K562 (cell line): ENCODE measurements at regions not wholly inside any gene's neighbourhood (a gene's known extent, or its start where the extent isn't known, plus 50 kb on each side); places are given as distances from the start of the nearest gene placed in this dataset.

Experiments used
- ATF2 ChIP-seq: sonication (generic); formaldehyde crosslinking; IDR thresholded peaks from 2 replicates; pipeline ENCODE4 v1.8.1; 2022; ENCODE audit warnings: missing genetic modification reagents
- CTCF ChIP-seq, 3 experiments: IDR thresholded peaks in 2 of 3; conservative IDR thresholded peaks in 1 of 3; 2 replicates each; pipeline ENCODE4 v1.5.1; 2011 to 2012; ENCODE audit warnings: low read length in 3 of 3, mild to moderate bottlenecking in 3 of 3, control low read depth in 2 of 3, improper control_type of control experiment in 1 of 3, inconsistent platforms in 1 of 3, low read depth in 1 of 3, mixed read lengths in 1 of 3, moderate library complexity in 1 of 3; ENCODE audit not compliant: insufficient read depth in 2 of 3
- FOXK1 ChIP-seq: sonication (generic); formaldehyde crosslinking; IDR thresholded peaks from 2 replicates; pipeline ENCODE4 v1.8.0; 2022; ENCODE audit warnings: missing genetic modification reagents, mild to moderate bottlenecking, borderline replicate concordance
- NFRKB ChIP-seq: fragments of 450-650 bp; IDR thresholded peaks from 2 replicates; pipeline ENCODE4 v1.6.1; 2016; ENCODE audit warnings: low read depth

GRCh38 chr4:148962539-148963290 lies 520.5 kb upstream of the NR3C2 start:
- TF ChIP-seq NFRKB = no peak
- TF ChIP-seq FOXK1 (CRISPR knock-in tag) = no peak
- TF ChIP-seq CTCF (IDR thresholded peaks at IDR 0.05 in 2 of 3, conservative IDR thresholded peaks at IDR 0.05 in 1 of 3; ENCODE audit: insufficient read depth in 2 of 3, low read depth in 1 of 3, low read length in 3 of 3) = no peak
- no peak for TF ChIP-seq ATF2 (CRISPR knock-in tag)
